Activated CD4-positive, alpha-beta T cell treated with anti-CD3 and anti-CD28 coated beads for 24 hours (primary cell): ENCODE measurements at regions not wholly inside any gene's neighbourhood (a gene's known extent, or its start where the extent isn't known, plus 50 kb on each side); places are given as distances from the start of the nearest gene placed in this dataset.

Source experiments
- DNase-seq, 2 donors: peaks; one replicate each; pipeline ENCODE4 v3.0.0-alpha.2; 2020; ENCODE audit warnings: low read depth in 2 of 2

- DNase-seq: no peak
These were observed 194.0 kb upstream of the PPP1R3A start for GRCh38 chr7:114112806-114113205.

GRCh38 chr7:114110666-114111065, 191.9 kb upstream of the PPP1R3A start:
- no peak for DNase-seq

GRCh38 chr7:114109721-114110120, 190.9 kb upstream of the PPP1R3A start:
- no peak for DNase-seq

- no peak for DNase-seq
These were observed 190.5 kb upstream of the PPP1R3A start for GRCh38 chr7:114109304-114109703.

GRCh38 chr7:114108510-114108909, 189.7 kb upstream of the PPP1R3A start:
- no peak for DNase-seq

GRCh38 chr7:114107522-114107921, 188.7 kb upstream of the PPP1R3A start:
- DNase-seq: no peak

GRCh38 chr7:114104035-114104434, 185.2 kb upstream of the PPP1R3A start:
- no peak for DNase-seq

GRCh38 chr7:114102996-114103395, 184.2 kb upstream of the PPP1R3A start:
- DNase-seq: no peak

- no peak for DNase-seq
These were observed 183.3 kb upstream of the PPP1R3A start for GRCh38 chr7:114102131-114102530.

GRCh38 chr7:114100810-114101209, 182.0 kb upstream of the PPP1R3A start:
- no peak for DNase-seq

GRCh38 chr7:114099337-114099736, 180.5 kb upstream of the PPP1R3A start:
- DNase-seq: no peak

- no peak for DNase-seq
These were observed 177.1 kb upstream of the PPP1R3A start for GRCh38 chr7:114095885-114096284.

- DNase-seq: no peak
These were observed 169.7 kb upstream of the PPP1R3A start for GRCh38 chr7:114088470-114088940.

GRCh38 chr7:114087653-114088469, 169.1 kb upstream of the PPP1R3A start:
- DNase-seq: no peak

- no peak for DNase-seq
These were observed 168.3 kb upstream of the PPP1R3A start for GRCh38 chr7:114086914-114087652.

- DNase-seq: no peak
These were observed 167.7 kb upstream of the PPP1R3A start for GRCh38 chr7:114086537-114086913.

GRCh38 chr7:114085592-114086501, 167.0 kb upstream of the PPP1R3A start:
- DNase-seq: no peak

GRCh38 chr7:114085313-114085591, 166.4 kb upstream of the PPP1R3A start:
- no peak for DNase-seq

GRCh38 chr7:114084472-114085312, 165.9 kb upstream of the PPP1R3A start:
- no peak for DNase-seq

- DNase-seq: no peak
These were observed 165.2 kb upstream of the PPP1R3A start for GRCh38 chr7:114084002-114084471.
